Tibial nerve (tissue), 4 donors: ENCODE measurements at regions not wholly inside any gene's neighbourhood (a gene's known extent, or its start where the extent isn't known, plus 50 kb on each side); places are given as distances from the start of the nearest gene placed in this dataset.

ENCODE experiments used
- EP300 ChIP-seq, 2 donors: sonication (generic); formaldehyde crosslinking; IDR thresholded peaks; one replicate each; pipeline ENCODE4 v1.6.1; 2017; ENCODE audit warnings: antibody characterized with exemption in 2 of 2, mild to moderate bottlenecking in 1 of 2
- POLR2A ChIP-seq, 2 donors: fragments of 450-650 bp; IDR thresholded peaks; one replicate each; pipeline ENCODE4 v1.6.1; 2017; ENCODE audit warnings: antibody characterized with exemption in 2 of 2, mild to moderate bottlenecking in 2 of 2, moderate library complexity in 2 of 2
- TF ChIP-seq, protein P1 (sequence below), 5 experiments: fragments of 200-600 bp in 3 of 5; fragments of 450-650 bp in 2 of 5; sonication (generic) in 3 of 5; IDR thresholded peaks; one replicate each; pipeline ENCODE4 v1.5.1; 2016 to 2019; ENCODE audit warnings: antibody characterized with exemption in 5 of 5, mild to moderate bottlenecking in 3 of 5, moderate library complexity in 2 of 5

DNA sequence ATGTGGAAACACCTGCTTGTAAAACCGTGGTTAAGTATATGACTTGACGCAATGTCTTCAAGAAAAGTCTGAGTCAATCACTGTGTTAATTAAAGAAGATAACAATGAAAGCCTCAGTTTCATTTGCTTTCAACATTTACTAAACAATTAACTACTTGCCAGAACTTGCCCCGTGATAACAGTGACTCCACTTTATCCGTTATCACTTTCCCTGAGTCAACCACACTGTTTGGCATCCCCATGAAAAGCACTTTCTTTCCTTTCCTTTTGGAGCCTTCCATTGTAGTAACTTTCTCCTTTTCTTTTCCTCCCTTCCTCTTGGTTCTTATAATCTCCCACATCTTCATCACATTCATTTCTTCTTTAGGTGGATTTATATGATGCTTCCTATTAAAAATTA lies 435.1 kb upstream of the GOT2 start:
- TF ChIP-seq POLR2A (IDR thresholded peaks at IDR 0.05) (no peak), EP300 (IDR thresholded peaks at IDR 0.05) (no peak)
- TF ChIP-seq, protein P1, sequence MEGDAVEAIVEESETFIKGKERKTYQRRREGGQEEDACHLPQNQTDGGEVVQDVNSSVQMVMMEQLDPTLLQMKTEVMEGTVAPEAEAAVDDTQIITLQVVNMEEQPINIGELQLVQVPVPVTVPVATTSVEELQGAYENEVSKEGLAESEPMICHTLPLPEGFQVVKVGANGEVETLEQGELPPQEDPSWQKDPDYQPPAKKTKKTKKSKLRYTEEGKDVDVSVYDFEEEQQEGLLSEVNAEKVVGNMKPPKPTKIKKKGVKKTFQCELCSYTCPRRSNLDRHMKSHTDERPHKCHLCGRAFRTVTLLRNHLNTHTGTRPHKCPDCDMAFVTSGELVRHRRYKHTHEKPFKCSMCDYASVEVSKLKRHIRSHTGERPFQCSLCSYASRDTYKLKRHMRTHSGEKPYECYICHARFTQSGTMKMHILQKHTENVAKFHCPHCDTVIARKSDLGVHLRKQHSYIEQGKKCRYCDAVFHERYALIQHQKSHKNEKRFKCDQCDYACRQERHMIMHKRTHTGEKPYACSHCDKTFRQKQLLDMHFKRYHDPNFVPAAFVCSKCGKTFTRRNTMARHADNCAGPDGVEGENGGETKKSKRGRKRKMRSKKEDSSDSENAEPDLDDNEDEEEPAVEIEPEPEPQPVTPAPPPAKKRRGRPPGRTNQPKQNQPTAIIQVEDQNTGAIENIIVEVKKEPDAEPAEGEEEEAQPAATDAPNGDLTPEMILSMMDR (IDR thresholded peaks at IDR 0.05): no peak
